ENCODE measurements at regions not wholly inside any gene's neighbourhood (a gene's known extent, or its start where the extent isn't known, plus 50 kb on each side); places are given as distances from the start of the nearest gene placed in this dataset.

- Histone ChIP-seq H3K36me3 (no peaks in the 10 kb centered on the region), H3K27me3 (replicated peaks in 1 of 7) (no peaks in the 10 kb centered on the region), H3K27ac (no peak overlapping the region), H3K9me3 (peaks cover 0 to 12% (median 8%) of the 10 kb centered on the region in 8 donors), H3K4me3 (no peak overlapping the region), H3K4me1 (peaks cover 0 to 7% (median 0%) of the 10 kb centered on the region in 6 donors)
- intact Hi-C loops (cut with DNase I; ENCODE audit: low total_unique reads), result no loop called here
- no peak for DNase-seq
- 88 to 92% (median 92%) methylated on average over 4 of the region's 4 CpGs for WGBS, 5 donors
- TF ChIP-seq POLR2AphosphoS5 (IDR thresholded peaks at IDR 0.05) (no peak), POLR2A (IDR thresholded peaks at IDR 0.05) (no peak), CTCF (IDR thresholded peaks at IDR 0.05 in 8 of 11, conservative IDR thresholded peaks at IDR 0.05 in 3 of 11) (no peak)
Measured at GRCh38 chr4:108322497-108322896, 153.8 kb upstream of the LEF1 start.

- H3K27ac ChIP-seq, result peak overlapping the region in 6 of 8 donors; percentile 8 to 59 (median 33)
- WGBS, 5 donors, result 25 to 63% (median 33%) methylated on average over 1 of the region's 1 CpG
- H3K9me3 ChIP-seq, result peaks cover 0 to 12% (median 8%) of the 10 kb centered on the region in 8 donors
- H3K27me3 ChIP-seq (replicated peaks in 1 of 7), result no peaks in the 10 kb centered on the region
- DNase-seq, result no peak
- intact Hi-C loops (cut with DNase I; ENCODE audit: low total_unique reads), result no loop called here
- TF ChIP-seq POLR2A (IDR thresholded peaks at IDR 0.05) (no peak), CTCF (IDR thresholded peaks at IDR 0.05 in 8 of 11, conservative IDR thresholded peaks at IDR 0.05 in 3 of 11) (no peak), POLR2AphosphoS5 (IDR thresholded peaks at IDR 0.05) (no peak)
- H3K4me1 ChIP-seq, result peaks cover 0 to 7% (median 0%) of the 10 kb centered on the region in 6 donors
- H3K36me3 ChIP-seq, result no peaks in the 10 kb centered on the region
- no peak overlapping the region for H3K4me3 ChIP-seq
Measured at GRCh38 chr4:108320061-108320460, 151.3 kb upstream of the LEF1 start.

GRCh38 chr4:108317377-108317776 is 148.6 kb upstream of the LEF1 start:
- H3K9me3 ChIP-seq, result peaks cover 0 to 8% (median 4%) of the 10 kb centered on the region in 8 donors
- no peaks in the 10 kb centered on the region for H3K27me3 ChIP-seq (replicated peaks in 1 of 7)
- H3K4me3 ChIP-seq, result no peak overlapping the region
- no peak overlapping the region for H3K27ac ChIP-seq
- TF ChIP-seq POLR2A (IDR thresholded peaks at IDR 0.05) (no peak), CTCF (IDR thresholded peaks at IDR 0.05 in 8 of 11, conservative IDR thresholded peaks at IDR 0.05 in 3 of 11) (no peak), POLR2AphosphoS5 (IDR thresholded peaks at IDR 0.05) (no peak)
- H3K36me3 ChIP-seq, result no peaks in the 10 kb centered on the region
- H3K4me1 ChIP-seq, result peaks cover 0 to 7% (median 0%) of the 10 kb centered on the region in 6 donors
- no peak for DNase-seq
- 90 to 97% (median 93%) methylated on average over 1 of the region's 1 CpG for WGBS, 5 donors
- intact Hi-C loops (cut with DNase I; ENCODE audit: low total_unique reads), result no loop called here

- WGBS, 5 donors, result 86 to 92% (median 89%) methylated on average over 3 of the region's 3 CpGs
- H3K27ac ChIP-seq, result no peak overlapping the region
- no peak for DNase-seq
- no peak overlapping the region for H3K4me3 ChIP-seq
- H3K27me3 ChIP-seq (replicated peaks in 1 of 7), result no peaks in the 10 kb centered on the region
- peaks cover 0 to 3% (median 0%) of the 10 kb centered on the region in 8 donors for H3K9me3 ChIP-seq
- peaks cover 0 to 7% (median 0%) of the 10 kb centered on the region in 6 donors for H3K4me1 ChIP-seq
- TF ChIP-seq POLR2AphosphoS5 (IDR thresholded peaks at IDR 0.05), result no peak
- TF ChIP-seq CTCF (IDR thresholded peaks at IDR 0.05 in 8 of 11, conservative IDR thresholded peaks at IDR 0.05 in 3 of 11), result no peak
- no peak for TF ChIP-seq POLR2A (IDR thresholded peaks at IDR 0.05)
- intact Hi-C loops (cut with DNase I; ENCODE audit: low total_unique reads), result no loop called here
- H3K36me3 ChIP-seq, result no peaks in the 10 kb centered on the region
Measured at GRCh38 chr4:108315694-108316093, 147.0 kb upstream of the LEF1 start.
